Loucy (cell line): ENCODE measurements at regions not wholly inside any gene's neighbourhood (a gene's known extent, or its start where the extent isn't known, plus 50 kb on each side); places are given as distances from the start of the nearest gene placed in this dataset.

Experiments
- H2AFZ ChIP-seq: fragments of 200-600 bp; sonication (generic); 2 replicates; pipeline ENCODE4 v1.6.0; 2016; ENCODE audit warnings: antibody characterized with exemption, mild to moderate bottlenecking, low read length, moderate library complexity
- H3F3A ChIP-seq: fragments of 200-600 bp; 2 replicates; pipeline ENCODE4 v1.6.0; 2016; ENCODE audit warnings: antibody characterized with exemption, low read depth, mild to moderate bottlenecking
- H3K27me3 ChIP-seq: fragments of 200-600 bp; sonication (generic); 2 replicates; pipeline ENCODE4 v1.6.1; 2014; ENCODE audit warnings: low read length, mild to moderate bottlenecking; ENCODE audit not compliant: insufficient read depth, poor library complexity, severe bottlenecking
- H3K36me3 ChIP-seq: fragments of 200-600 bp; sonication (generic); 2 replicates; pipeline ENCODE4 v1.6.1; 2016; ENCODE audit warnings: low read length; ENCODE audit not compliant: insufficient read depth
- H3K4me1 ChIP-seq: fragments of 200-600 bp; sonication (generic); 2 replicates; pipeline ENCODE4 v1.5.1; 2014; ENCODE audit warnings: low read length, mild to moderate bottlenecking; ENCODE audit not compliant: insufficient read depth, poor library complexity, severe bottlenecking
- H3K4me2 ChIP-seq: fragments of 200-600 bp; sonication (generic); 2 replicates; pipeline ENCODE4 v1.6.0; 2014; ENCODE audit warnings: antibody characterized with exemption, low read length, low read depth, mild to moderate bottlenecking; ENCODE audit not compliant: poor library complexity, severe bottlenecking
- H3K4me3 ChIP-seq: fragments of 200-600 bp; sonication (generic); 2 replicates; pipeline ENCODE4 v1.5.1; 2014; ENCODE audit warnings: low read length, mild to moderate bottlenecking, mixed read lengths; ENCODE audit not compliant: poor library complexity, severe bottlenecking
- H3K79me2 ChIP-seq: fragments of 200-600 bp; sonication (generic); 2 replicates; pipeline ENCODE4 v1.6.1; 2014; ENCODE audit warnings: low read length; ENCODE audit not compliant: insufficient read depth
- H3K9ac ChIP-seq: fragments of 200-600 bp; sonication (generic); 2 replicates; pipeline ENCODE4 v1.6.0; 2014; ENCODE audit warnings: mild to moderate bottlenecking, low read depth, low read length, moderate library complexity; ENCODE audit not compliant: poor library complexity, severe bottlenecking
- H3K9me2 ChIP-seq: fragments of 200-600 bp; sonication (generic); replicated peaks from 2 replicates; pipeline ENCODE4 v1.6.1; 2016; ENCODE audit warnings: low read depth, low read length, mixed read lengths
- H3K9me3 ChIP-seq: fragments of 200-600 bp; sonication (generic); 2 replicates; pipeline ENCODE4 v1.6.1; 2014; ENCODE audit warnings: mild to moderate bottlenecking, antibody characterized with exemption, low read length, low read depth; ENCODE audit not compliant: insufficient read depth
- H4K20me1 ChIP-seq: fragments of 200-600 bp; sonication (generic); 2 replicates; pipeline ENCODE4 v1.6.0; 2014; ENCODE audit warnings: antibody characterized with exemption, low read length, mild to moderate bottlenecking; ENCODE audit not compliant: insufficient read depth, poor library complexity, severe bottlenecking
- EZH2phosphoT487 ChIP-seq: fragments of 200-600 bp; IDR thresholded peaks from 2 replicates; pipeline ENCODE4 v1.6.1; 2018; ENCODE audit warnings: antibody characterized with exemption, mild to moderate bottlenecking, moderate library complexity, borderline replicate concordance
- TF ChIP-seq, protein P1 (sequence below): fragments of 200-600 bp; sonication (generic); conservative IDR thresholded peaks from 2 replicates; pipeline ENCODE4 v1.5.1; 2014; ENCODE audit warnings: mild to moderate bottlenecking, antibody characterized with exemption, low read length

DNA sequence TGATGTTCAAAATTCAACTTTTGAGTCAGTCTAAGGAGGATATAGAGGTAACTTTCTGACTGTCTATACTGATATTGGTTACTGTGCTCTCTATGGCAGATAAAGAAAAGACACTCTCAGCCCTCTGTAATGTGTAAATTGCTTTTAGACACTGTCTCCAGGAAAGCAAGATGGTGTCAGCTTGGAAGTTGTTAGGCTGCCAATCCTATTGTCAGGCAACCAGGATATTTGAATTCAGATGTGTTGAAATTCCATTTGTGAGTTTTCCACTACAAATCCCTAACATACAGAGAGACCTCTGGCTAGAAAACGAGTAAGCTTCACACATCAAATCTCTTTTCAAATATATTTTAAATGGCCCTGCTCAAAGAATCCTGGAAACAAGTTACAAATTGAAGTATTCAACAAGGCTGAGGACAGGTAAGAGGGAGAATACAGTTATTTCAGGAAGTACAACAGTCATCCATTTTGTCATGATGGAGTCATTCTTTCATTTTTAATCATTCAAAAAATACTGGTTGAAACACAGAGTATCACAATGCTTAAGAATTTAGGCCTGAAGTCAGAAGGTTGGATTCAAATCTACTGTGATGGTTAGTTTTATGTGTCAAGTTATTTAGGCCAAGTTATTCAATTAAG, 312.0 kb downstream of the OLFM4 start:
- no peaks in the 10 kb centered on the region for H3K79me2 ChIP-seq
- no peak overlapping the region for H3K4me3 ChIP-seq
- no peaks in the 10 kb centered on the region for H3K4me1 ChIP-seq
- no peaks in the 10 kb centered on the region; the same call in 1 of the 2 replicates for H3K9me3 ChIP-seq
- no peaks in the 10 kb centered on the region for H3K36me3 ChIP-seq
- no peaks in the 10 kb centered on the region for H4K20me1 ChIP-seq
- TF ChIP-seq, protein P1, sequence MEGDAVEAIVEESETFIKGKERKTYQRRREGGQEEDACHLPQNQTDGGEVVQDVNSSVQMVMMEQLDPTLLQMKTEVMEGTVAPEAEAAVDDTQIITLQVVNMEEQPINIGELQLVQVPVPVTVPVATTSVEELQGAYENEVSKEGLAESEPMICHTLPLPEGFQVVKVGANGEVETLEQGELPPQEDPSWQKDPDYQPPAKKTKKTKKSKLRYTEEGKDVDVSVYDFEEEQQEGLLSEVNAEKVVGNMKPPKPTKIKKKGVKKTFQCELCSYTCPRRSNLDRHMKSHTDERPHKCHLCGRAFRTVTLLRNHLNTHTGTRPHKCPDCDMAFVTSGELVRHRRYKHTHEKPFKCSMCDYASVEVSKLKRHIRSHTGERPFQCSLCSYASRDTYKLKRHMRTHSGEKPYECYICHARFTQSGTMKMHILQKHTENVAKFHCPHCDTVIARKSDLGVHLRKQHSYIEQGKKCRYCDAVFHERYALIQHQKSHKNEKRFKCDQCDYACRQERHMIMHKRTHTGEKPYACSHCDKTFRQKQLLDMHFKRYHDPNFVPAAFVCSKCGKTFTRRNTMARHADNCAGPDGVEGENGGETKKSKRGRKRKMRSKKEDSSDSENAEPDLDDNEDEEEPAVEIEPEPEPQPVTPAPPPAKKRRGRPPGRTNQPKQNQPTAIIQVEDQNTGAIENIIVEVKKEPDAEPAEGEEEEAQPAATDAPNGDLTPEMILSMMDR = no peak
- no peak for TF ChIP-seq EZH2phosphoT487
- H3F3A ChIP-seq = no peaks in the 10 kb centered on the region
- H2AFZ ChIP-seq = no peak overlapping the region
- H3K9me2 ChIP-seq = no peaks in the 10 kb centered on the region
- no peak overlapping the region for H3K4me2 ChIP-seq
- H3K9ac ChIP-seq = no peak overlapping the region
- no peaks in the 10 kb centered on the region for H3K27me3 ChIP-seq

DNA sequence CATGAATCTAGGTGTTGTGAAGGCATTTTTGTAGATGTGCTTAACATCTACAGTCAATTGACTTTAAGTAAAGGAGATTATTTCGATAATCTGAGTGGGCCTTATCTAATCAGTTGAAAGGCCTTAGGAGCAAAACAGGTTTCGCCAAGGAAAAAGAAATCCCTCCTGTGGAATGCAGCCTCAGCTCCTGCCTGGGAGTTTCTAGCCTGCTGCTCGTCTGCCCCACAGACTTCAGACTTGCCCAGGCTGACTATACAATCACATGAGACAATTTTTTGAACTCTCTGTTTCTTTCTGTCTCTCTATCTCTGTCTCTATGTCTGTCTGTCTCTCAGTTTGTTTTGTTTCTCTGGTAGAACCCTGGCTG, 312.5 kb downstream of the OLFM4 start:
- H3K4me3 ChIP-seq = no peak overlapping the region
- H3K36me3 ChIP-seq = no peaks in the 10 kb centered on the region
- TF ChIP-seq, protein P1 = no peak
- TF ChIP-seq EZH2phosphoT487 = no peak
- no peaks in the 10 kb centered on the region; the same call in 1 of the 2 replicates for H3K9me3 ChIP-seq
- H3K4me1 ChIP-seq = no peaks in the 10 kb centered on the region
- no peak overlapping the region for H3K4me2 ChIP-seq
- H4K20me1 ChIP-seq = no peaks in the 10 kb centered on the region
- no peaks in the 10 kb centered on the region for H3K27me3 ChIP-seq
- no peaks in the 10 kb centered on the region for H3F3A ChIP-seq
- H3K9ac ChIP-seq = no peak overlapping the region
- H2AFZ ChIP-seq = no peak overlapping the region
- no peaks in the 10 kb centered on the region for H3K9me2 ChIP-seq
- no peaks in the 10 kb centered on the region for H3K79me2 ChIP-seq

DNA sequence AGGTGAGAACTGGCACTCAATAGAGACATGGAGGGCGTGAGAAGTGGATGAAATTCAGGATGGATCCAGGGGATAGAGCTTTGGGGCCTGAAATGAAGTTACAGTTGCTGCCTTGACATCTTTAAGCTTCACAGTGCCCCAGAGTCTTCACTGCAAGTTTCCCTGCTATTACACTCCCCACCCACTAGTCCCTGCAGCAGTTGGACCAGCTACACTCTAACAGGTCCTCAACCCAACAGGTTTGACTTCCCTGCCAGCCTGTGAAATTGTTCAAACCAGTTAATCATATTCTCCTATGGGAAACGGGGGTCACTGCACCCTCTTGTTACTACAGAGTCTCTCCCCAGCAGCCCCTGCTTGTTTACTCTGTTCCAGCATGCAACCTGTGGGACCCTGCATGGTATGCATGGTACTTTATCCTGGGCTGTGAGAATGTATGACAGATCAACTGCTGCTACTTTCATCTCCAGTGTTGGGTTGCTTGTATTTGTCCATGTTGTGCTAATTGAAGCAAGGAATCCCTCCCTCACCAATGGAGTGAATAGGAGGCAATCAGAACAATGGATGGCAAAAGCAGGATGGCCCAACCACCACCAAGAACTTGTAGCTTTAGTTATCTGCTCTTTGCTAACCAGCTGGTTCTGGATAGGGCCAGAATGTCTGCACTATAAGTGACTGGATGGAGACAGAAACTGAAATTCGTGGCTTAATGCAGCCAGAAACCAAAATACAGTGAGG, 314.2 kb downstream of the OLFM4 start:
- Histone ChIP-seq H3K9me3 (no peaks in the 10 kb centered on the region; the same call in 1 of the 2 replicates), H3K4me2 (no peak overlapping the region), H3K4me1 (no peaks in the 10 kb centered on the region)

More for the DNA sequence above, 314.2 kb downstream of the OLFM4 start:
- Histone ChIP-seq H3K27me3 (no peaks in the 10 kb centered on the region), H3K9me2 (no peaks in the 10 kb centered on the region), H2AFZ (no peak overlapping the region), H3K36me3 (no peaks in the 10 kb centered on the region), H3K79me2 (no peaks in the 10 kb centered on the region), H3K4me3 (no peak overlapping the region), H4K20me1 (no peaks in the 10 kb centered on the region), H3K9ac (no peak overlapping the region), H3F3A (no peaks in the 10 kb centered on the region)
- TF ChIP-seq, protein P1 = no peak
- no peak for TF ChIP-seq EZH2phosphoT487
